SU-DHL-6 (cell line): ENCODE measurements at regions not wholly inside any gene's neighbourhood (a gene's known extent, or its start where the extent isn't known, plus 50 kb on each side); places are given as distances from the start of the nearest gene placed in this dataset.

Experiments used
- H2AFZ ChIP-seq: fragments of 200-600 bp; sonication (generic); 2 replicates; pipeline ENCODE4 v1.6.1; 2014; ENCODE audit warnings: low read depth, mild to moderate bottlenecking, moderate library complexity, mixed read lengths, antibody characterized with exemption, low read length; ENCODE audit not compliant: severe bottlenecking
- H3F3A ChIP-seq: fragments of 200-600 bp; shearing (Covaris generic); 2 replicates; pipeline ENCODE4 v1.6.0; 2016; ENCODE audit warnings: antibody characterized with exemption, mild to moderate bottlenecking; ENCODE audit not compliant: insufficient read depth
- H3K27ac ChIP-seq: fragments of 200-600 bp; sonication (generic); 2 replicates; pipeline ENCODE4 v1.5.1; 2016; ENCODE audit warnings: low read depth, mild to moderate bottlenecking, low read length, moderate library complexity, mixed read lengths
- H3K27me3 ChIP-seq: fragments of 200-600 bp; sonication (generic), shearing (Covaris generic); 2 replicates; pipeline ENCODE4 v1.6.0; 2014; ENCODE audit warnings: mild to moderate bottlenecking, low read length
- H3K36me3 ChIP-seq: fragments of 200-600 bp; sonication (generic); 2 replicates; pipeline ENCODE4 v1.6.1; 2014; ENCODE audit warnings: mild to moderate bottlenecking, low read length, mixed read lengths
- H3K4me2 ChIP-seq: fragments of 300-600, 200-600 bp; shearing (Covaris generic), sonication (generic); 2 replicates; pipeline ENCODE4 v1.6.0; 2014; ENCODE audit warnings: low read length, low read depth, mild to moderate bottlenecking; ENCODE audit not compliant: poor library complexity, severe bottlenecking
- H3K4me3 ChIP-seq: fragments of 200-600 bp; sonication (generic); 2 replicates; pipeline ENCODE4 v1.5.1; 2014; ENCODE audit warnings: antibody characterized with exemption, low read length, mild to moderate bottlenecking, mixed read lengths; ENCODE audit not compliant: insufficient read depth, poor library complexity, severe bottlenecking
- H3K79me2 ChIP-seq: fragments of 200-600 bp; sonication (generic); 2 replicates; pipeline ENCODE4 v1.6.1; 2014; ENCODE audit warnings: mild to moderate bottlenecking, low read length, moderate library complexity; ENCODE audit not compliant: insufficient read depth
- H3K9ac ChIP-seq: fragments of 200-600 bp; sonication (generic); 2 replicates; pipeline ENCODE4 v1.7.0; 2014; ENCODE audit warnings: mild to moderate bottlenecking, low read length
- H3K9me2 ChIP-seq: fragments of 200-600 bp; sonication (generic); replicated peaks from 2 replicates; pipeline ENCODE4 v1.6.1; 2014; ENCODE audit warnings: low read length; ENCODE audit not compliant: insufficient read depth
- H3K9me3 ChIP-seq: fragments of 200-600 bp; sonication (generic); 2 replicates; pipeline ENCODE4 v1.6.1; 2014; ENCODE audit warnings: low read length, mixed read lengths; ENCODE audit not compliant: insufficient read depth
- H4K20me1 ChIP-seq: fragments of 200-600 bp; sonication (generic); 2 replicates; pipeline ENCODE4 v1.6.1; 2014; ENCODE audit warnings: low read depth, mild to moderate bottlenecking, antibody characterized with exemption, low read length, moderate library complexity, mixed read lengths
- CTCF ChIP-seq: fragments of 200-600 bp; sonication (generic); IDR thresholded peaks from one replicate; pipeline ENCODE4 v1.5.1; 2017; ENCODE audit warnings: antibody characterized with exemption, mild to moderate bottlenecking, low read length, moderate library complexity; ENCODE audit not compliant: insufficient read depth, poor library complexity, severe bottlenecking
- EZH2phosphoT487 ChIP-seq: fragments of 200-600 bp; sonication (generic), shearing (Covaris generic); conservative IDR thresholded peaks from 2 replicates; pipeline ENCODE4 v1.6.1; 2018; ENCODE audit warnings: mild to moderate bottlenecking, antibody characterized with exemption, low read length, moderate library complexity, mixed read lengths

- H3K27me3 ChIP-seq, result no peaks in the 10 kb centered on the region
- no peaks in the 10 kb centered on the region for H3K9me3 ChIP-seq
- H3K9me2 ChIP-seq, result no peaks in the 10 kb centered on the region
- no peaks in the 10 kb centered on the region for H3K79me2 ChIP-seq
- no peaks in the 10 kb centered on the region for H3F3A ChIP-seq
- no peak overlapping the region for H2AFZ ChIP-seq
- no peak overlapping the region for H3K9ac ChIP-seq
- H3K27ac ChIP-seq, result no peak overlapping the region
- H3K4me2 ChIP-seq, result no peak overlapping the region
- no peaks in the 10 kb centered on the region for H3K36me3 ChIP-seq
- H3K4me3 ChIP-seq, result no peak overlapping the region
- H4K20me1 ChIP-seq, result no peaks in the 10 kb centered on the region
- no peak for TF ChIP-seq EZH2phosphoT487
- TF ChIP-seq CTCF, result no peak
Measured at GRCh38 chr1:30645807-30646206, 77.6 kb downstream of the MATN1 start.

GRCh38 chr1:30642391-30643120 is 80.8 kb downstream of the MATN1 start:
- no peak overlapping the region for H2AFZ ChIP-seq
- H3K9me2 ChIP-seq, result no peaks in the 10 kb centered on the region
- H3K9me3 ChIP-seq, result no peaks in the 10 kb centered on the region
- H3K36me3 ChIP-seq, result no peaks in the 10 kb centered on the region
- H3F3A ChIP-seq, result no peaks in the 10 kb centered on the region
- TF ChIP-seq CTCF (no peak), EZH2phosphoT487 (no peak)
- no peaks in the 10 kb centered on the region for H3K79me2 ChIP-seq
- H3K4me2 ChIP-seq, result no peak overlapping the region
- H3K27me3 ChIP-seq, result no peaks in the 10 kb centered on the region
- no peaks in the 10 kb centered on the region for H4K20me1 ChIP-seq
- H3K9ac ChIP-seq, result no peak overlapping the region
- H3K4me3 ChIP-seq, result no peak overlapping the region
- H3K27ac ChIP-seq, result no peak overlapping the region

DNA sequence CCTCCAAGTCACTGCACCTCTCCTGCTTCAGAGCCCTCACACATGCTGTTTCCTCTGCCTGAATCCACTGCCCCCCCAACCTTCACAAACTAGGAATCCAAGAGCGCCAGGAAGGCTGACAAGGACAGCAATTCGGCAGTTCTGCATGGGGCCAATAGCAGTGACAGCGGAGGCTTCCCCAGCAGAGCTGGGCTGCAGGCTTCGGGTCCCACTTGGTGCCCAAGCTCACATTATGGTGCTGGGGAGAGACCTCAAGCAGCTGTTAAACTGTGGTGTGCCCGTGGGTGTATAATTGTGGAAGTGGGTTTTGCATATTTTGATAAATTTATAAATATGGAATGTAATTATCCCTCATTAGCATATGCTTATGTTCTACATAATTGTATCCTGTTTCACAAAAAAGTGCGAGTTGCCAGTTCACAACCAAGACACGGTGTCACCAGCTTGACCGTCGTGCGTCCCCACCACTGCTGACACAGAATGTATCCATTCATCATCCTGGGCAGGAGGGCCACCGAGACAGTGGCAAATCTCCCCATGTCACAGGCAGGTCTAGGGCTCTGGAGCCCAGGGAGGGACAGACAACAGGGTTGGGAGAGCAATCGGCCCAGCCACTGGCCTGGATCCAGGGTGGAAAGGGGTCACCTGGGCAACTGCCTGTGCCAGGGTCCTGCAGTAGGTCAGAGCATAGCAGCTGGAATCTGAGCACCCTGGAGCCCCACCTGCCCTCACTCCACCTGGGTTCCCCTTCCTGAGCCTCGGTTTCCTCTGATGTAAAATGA is 81.6 kb downstream of the MATN1 start:
- no peaks in the 10 kb centered on the region for H3K79me2 ChIP-seq
- H3K27ac ChIP-seq, result no peak overlapping the region
- H2AFZ ChIP-seq, result no peak overlapping the region
- H3K27me3 ChIP-seq, result peaks cover 4% of the 10 kb centered on the region; the same call in 1 of the 2 replicates
- no peak overlapping the region for H3K4me2 ChIP-seq
- H3K9ac ChIP-seq, result no peak overlapping the region
- H3K4me3 ChIP-seq, result no peak overlapping the region
- H3F3A ChIP-seq, result no peaks in the 10 kb centered on the region
- H4K20me1 ChIP-seq, result no peaks in the 10 kb centered on the region
- H3K9me2 ChIP-seq, result no peaks in the 10 kb centered on the region
- no peak for TF ChIP-seq EZH2phosphoT487
- no peaks in the 10 kb centered on the region for H3K9me3 ChIP-seq
- no peaks in the 10 kb centered on the region for H3K36me3 ChIP-seq
